Smooth muscle cell (in vitro differentiated cells): ENCODE measurements at regions not wholly inside any gene's neighbourhood (a gene's known extent, or its start where the extent isn't known, plus 50 kb on each side); places are given as distances from the start of the nearest gene placed in this dataset.

Experiments used
- DNase-seq: peaks from one replicate; lab custom pipeline; 2025; ENCODE audit not compliant: unreplicated experiment; lab: John Stamatoyannopoulos, UW
- H2AFZ ChIP-seq: fragments of 200-600 bp; sonication (generic); 2 replicates; pipeline ENCODE4 v1.6.0; 2016; ENCODE audit warnings: antibody characterized with exemption, low read depth, mild to moderate bottlenecking
- H3F3A ChIP-seq: fragments of 200-600 bp; sonication (generic); 2 replicates; pipeline ENCODE4 v1.6.0; 2017; ENCODE audit warnings: antibody characterized with exemption, low read depth
- H3K27ac ChIP-seq: fragments of 200-600 bp; sonication (generic); 2 replicates; pipeline ENCODE4 v1.5.1; 2016; ENCODE audit warnings: low read depth, mild to moderate bottlenecking
- H3K27me3 ChIP-seq: fragments of 200-600 bp; sonication (generic); 2 replicates; pipeline ENCODE4 v1.6.1; 2016; ENCODE audit warnings: low read depth, mild to moderate bottlenecking
- H3K36me3 ChIP-seq: fragments of 200-600 bp; sonication (generic); 2 replicates; pipeline ENCODE4 v1.5.1; 2016; ENCODE audit warnings: low read depth
- H3K4me1 ChIP-seq: fragments of 200-600 bp; sonication (generic); 2 replicates; pipeline ENCODE4 v1.5.1; 2016; ENCODE audit warnings: low read depth
- H3K4me2 ChIP-seq: fragments of 200-600 bp; sonication (generic); 2 replicates; pipeline ENCODE4 v1.6.0; 2016; ENCODE audit warnings: mild to moderate bottlenecking
- H3K4me3 ChIP-seq: fragments of 200-600 bp; sonication (generic); 2 replicates; pipeline ENCODE4 v1.5.1; 2016; ENCODE audit warnings: mild to moderate bottlenecking
- H3K79me2 ChIP-seq: fragments of 200-600 bp; sonication (generic); 2 replicates; pipeline ENCODE4 v1.6.0; 2016; ENCODE audit warnings: low read depth, mild to moderate bottlenecking
- H3K9ac ChIP-seq: fragments of 200-600 bp; sonication (generic); 2 replicates; pipeline ENCODE4 v1.6.0; 2016; ENCODE audit warnings: low read depth
- H3K9me3 ChIP-seq: fragments of 200-600 bp; sonication (generic); replicated peaks from 2 replicates; pipeline ENCODE4 v1.5.1; 2016; ENCODE audit warnings: low read depth
- H4K20me1 ChIP-seq: fragments of 200-600 bp; sonication (generic); 2 replicates; pipeline ENCODE4 v1.6.0; 2016; ENCODE audit warnings: low read depth
- WGBS: methylation state at CpG from one replicate; pipeline ENCODE4 v1.1.7; 2016; ENCODE audit warnings: low lambda C conversion rate; 5-methylcytosine and 5-hydroxymethylcytosine counted together
- TF ChIP-seq, protein P1 (sequence below): fragments of 200-600 bp; sonication (generic); IDR thresholded peaks from 2 replicates; pipeline ENCODE4 v1.5.1; 2017; ENCODE audit warnings: borderline replicate concordance, mild to moderate bottlenecking, antibody characterized with exemption; ENCODE audit not compliant: insufficient read depth, poor library complexity, severe bottlenecking

GRCh38 chr1:82823876-82824275, 1023.1 kb downstream of the ADGRL2 start:
- WGBS = 55% methylated on average over 3 of the region's 3 CpGs

DNA sequence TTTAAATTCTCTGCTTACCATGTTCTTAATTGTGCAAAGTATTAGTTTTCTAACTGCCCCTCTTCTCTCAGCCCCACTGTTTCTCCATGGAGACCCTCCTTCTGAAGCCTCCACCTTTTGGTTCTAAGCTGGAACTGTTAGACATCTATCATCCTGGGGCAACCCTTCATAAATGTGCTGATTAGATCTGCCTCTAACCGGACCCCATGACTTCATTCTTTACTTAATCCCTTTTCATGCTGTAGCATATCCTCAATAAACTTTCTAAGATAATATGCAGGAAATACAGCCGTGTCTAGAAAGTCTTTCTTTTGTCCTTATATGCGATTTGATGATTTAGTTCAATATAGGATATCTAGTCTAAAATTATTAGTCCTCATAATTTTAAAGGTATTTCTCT, 1020.1 kb downstream of the ADGRL2 start:
- Histone ChIP-seq H3K4me3 (no peak overlapping the region), H3F3A (no peaks in the 10 kb centered on the region), H2AFZ (no peak overlapping the region), H4K20me1 (no peaks in the 10 kb centered on the region), H3K9ac (no peak overlapping the region), H3K4me1 (peaks cover 8% of the 10 kb centered on the region), H3K27me3 (no peaks in the 10 kb centered on the region), H3K36me3 (no peaks in the 10 kb centered on the region), H3K79me2 (no peaks in the 10 kb centered on the region), H3K27ac (no peak overlapping the region), H3K9me3 (no peaks in the 10 kb centered on the region), H3K4me2 (peak overlapping the region; percentile 16)
- TF ChIP-seq, protein P1, sequence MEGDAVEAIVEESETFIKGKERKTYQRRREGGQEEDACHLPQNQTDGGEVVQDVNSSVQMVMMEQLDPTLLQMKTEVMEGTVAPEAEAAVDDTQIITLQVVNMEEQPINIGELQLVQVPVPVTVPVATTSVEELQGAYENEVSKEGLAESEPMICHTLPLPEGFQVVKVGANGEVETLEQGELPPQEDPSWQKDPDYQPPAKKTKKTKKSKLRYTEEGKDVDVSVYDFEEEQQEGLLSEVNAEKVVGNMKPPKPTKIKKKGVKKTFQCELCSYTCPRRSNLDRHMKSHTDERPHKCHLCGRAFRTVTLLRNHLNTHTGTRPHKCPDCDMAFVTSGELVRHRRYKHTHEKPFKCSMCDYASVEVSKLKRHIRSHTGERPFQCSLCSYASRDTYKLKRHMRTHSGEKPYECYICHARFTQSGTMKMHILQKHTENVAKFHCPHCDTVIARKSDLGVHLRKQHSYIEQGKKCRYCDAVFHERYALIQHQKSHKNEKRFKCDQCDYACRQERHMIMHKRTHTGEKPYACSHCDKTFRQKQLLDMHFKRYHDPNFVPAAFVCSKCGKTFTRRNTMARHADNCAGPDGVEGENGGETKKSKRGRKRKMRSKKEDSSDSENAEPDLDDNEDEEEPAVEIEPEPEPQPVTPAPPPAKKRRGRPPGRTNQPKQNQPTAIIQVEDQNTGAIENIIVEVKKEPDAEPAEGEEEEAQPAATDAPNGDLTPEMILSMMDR = no peak
- 38% methylated on average over 3 of the region's 3 CpGs for WGBS
- DNase-seq = no peak

More at GRCh38 chr1:82823876-82824275, 1023.1 kb downstream of the ADGRL2 start:
- Histone ChIP-seq H3K27ac (no peak overlapping the region), H3K9ac (no peak overlapping the region), H3K27me3 (no peaks in the 10 kb centered on the region), H3K36me3 (no peaks in the 10 kb centered on the region), H3K4me2 (no peak overlapping the region), H3K4me3 (no peak overlapping the region), H3K9me3 (no peaks in the 10 kb centered on the region), H3K79me2 (no peaks in the 10 kb centered on the region), H3K4me1 (peaks cover 8% of the 10 kb centered on the region), H3F3A (no peaks in the 10 kb centered on the region), H2AFZ (peak overlapping the region; percentile 47), H4K20me1 (no peaks in the 10 kb centered on the region)
- TF ChIP-seq, protein P1 = no peak
- DNase-seq = no peak

- no peak overlapping the region for H3K27ac ChIP-seq
- H3K36me3 ChIP-seq = no peaks in the 10 kb centered on the region
- WGBS = 86% methylated on average over 1 of the region's 1 CpG
Observed at GRCh38 chr1:82819234-82819633, 1018.5 kb downstream of the ADGRL2 start.

GRCh38 chr1:82818586-82818985, 1017.9 kb downstream of the ADGRL2 start:
- no peaks in the 10 kb centered on the region for H3K36me3 ChIP-seq
- no peaks in the 10 kb centered on the region for H4K20me1 ChIP-seq
- no peak for DNase-seq
- TF ChIP-seq, protein P1 = no peak
- no peak overlapping the region for H3K4me2 ChIP-seq
- no peak overlapping the region for H3K9ac ChIP-seq
- H3K4me3 ChIP-seq = no peak overlapping the region
- H3K27ac ChIP-seq = no peak overlapping the region
- no peaks in the 10 kb centered on the region for H3K27me3 ChIP-seq
- no peaks in the 10 kb centered on the region for H3K9me3 ChIP-seq
- H3K79me2 ChIP-seq = no peaks in the 10 kb centered on the region
- WGBS = 95% methylated on average over 1 of the region's 1 CpG
- no peak overlapping the region for H2AFZ ChIP-seq
- peaks cover 4% of the 10 kb centered on the region for H3K4me1 ChIP-seq
- no peaks in the 10 kb centered on the region for H3F3A ChIP-seq

More at GRCh38 chr1:82819234-82819633, 1018.5 kb downstream of the ADGRL2 start:
- Histone ChIP-seq H2AFZ (no peak overlapping the region), H3K9ac (no peak overlapping the region), H3K4me2 (no peak overlapping the region), H3K9me3 (no peaks in the 10 kb centered on the region), H3K27me3 (no peaks in the 10 kb centered on the region), H3F3A (no peaks in the 10 kb centered on the region), H3K79me2 (no peaks in the 10 kb centered on the region), H3K4me3 (no peak overlapping the region), H4K20me1 (no peaks in the 10 kb centered on the region), H3K4me1 (peaks cover 4% of the 10 kb centered on the region)
- no peak for DNase-seq
- TF ChIP-seq, protein P1 = no peak
